ENCODE measurements at regions not wholly inside any gene's neighbourhood (a gene's known extent, or its start where the extent isn't known, plus 50 kb on each side); places are given as distances from the start of the nearest gene placed in this dataset.

GRCh38 chr5:123966781-123967180 is 454.8 kb downstream of the CSNK1G3 start:
- Histone ChIP-seq H3K36me3 (ENCODE audit: control insufficient read depth, insufficient read depth, low read length) (no peaks in the 10 kb centered on the region), H3K9me3 (ENCODE audit: control insufficient read depth, insufficient read depth, low read length) (no peaks in the 10 kb centered on the region), H3K4me1 (ENCODE audit: control insufficient read depth, insufficient read depth, low read length) (no peaks in the 10 kb centered on the region), H3K27me3 (ENCODE audit: control insufficient read depth, insufficient read depth, low read length) (no peaks in the 10 kb centered on the region), H3K4me3 (ENCODE audit: low read depth, low read length) (no peak overlapping the region), H3K9ac (ENCODE audit: low read depth, low read length) (no peak overlapping the region)

GRCh38 chr5:123965626-123966025 is 453.6 kb downstream of the CSNK1G3 start:
- H3K27me3 ChIP-seq (ENCODE audit: control insufficient read depth, insufficient read depth, low read length): no peaks in the 10 kb centered on the region
- no peak overlapping the region for H3K9ac ChIP-seq (ENCODE audit: low read depth, low read length)
- H3K36me3 ChIP-seq (ENCODE audit: control insufficient read depth, insufficient read depth, low read length): no peaks in the 10 kb centered on the region
- no peak overlapping the region for H3K4me3 ChIP-seq (ENCODE audit: low read depth, low read length)
- H3K4me1 ChIP-seq (ENCODE audit: control insufficient read depth, insufficient read depth, low read length): no peaks in the 10 kb centered on the region
- H3K9me3 ChIP-seq (ENCODE audit: control insufficient read depth, insufficient read depth, low read length): no peaks in the 10 kb centered on the region

DNA sequence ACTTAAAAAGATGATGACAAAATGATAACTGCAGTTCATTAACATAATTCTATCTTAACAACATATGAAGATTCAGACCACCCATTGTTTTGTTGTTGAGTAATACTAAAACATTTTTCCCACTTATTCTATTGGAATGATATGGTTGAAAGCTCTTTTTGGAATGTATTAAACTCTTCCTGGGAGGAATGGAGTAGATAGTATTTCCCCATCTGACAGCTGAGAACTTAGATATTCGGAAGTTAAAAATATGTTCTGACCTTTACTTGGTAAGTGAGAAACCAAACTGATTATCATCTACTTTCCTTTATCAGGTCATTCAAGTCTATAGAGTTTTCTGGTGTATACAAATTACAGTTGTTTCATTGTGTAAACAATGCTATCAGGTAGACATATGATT is 452.9 kb downstream of the CSNK1G3 start:
- H3K9ac ChIP-seq (ENCODE audit: low read depth, low read length): no peak overlapping the region
- no peaks in the 10 kb centered on the region for H3K27me3 ChIP-seq (ENCODE audit: control insufficient read depth, insufficient read depth, low read length)
- H3K4me3 ChIP-seq (ENCODE audit: low read depth, low read length): no peak overlapping the region
- no peaks in the 10 kb centered on the region for H3K4me1 ChIP-seq (ENCODE audit: control insufficient read depth, insufficient read depth, low read length)
- no peaks in the 10 kb centered on the region for H3K36me3 ChIP-seq (ENCODE audit: control insufficient read depth, insufficient read depth, low read length)
- H3K9me3 ChIP-seq (ENCODE audit: control insufficient read depth, insufficient read depth, low read length): no peaks in the 10 kb centered on the region

- Histone ChIP-seq H3K27me3 (ENCODE audit: control insufficient read depth, insufficient read depth, low read length) (no peaks in the 10 kb centered on the region), H3K36me3 (ENCODE audit: control insufficient read depth, insufficient read depth, low read length) (no peaks in the 10 kb centered on the region), H3K4me1 (ENCODE audit: control insufficient read depth, insufficient read depth, low read length) (no peaks in the 10 kb centered on the region), H3K4me3 (ENCODE audit: low read depth, low read length) (no peak overlapping the region), H3K9me3 (ENCODE audit: control insufficient read depth, insufficient read depth, low read length) (no peaks in the 10 kb centered on the region), H3K9ac (ENCODE audit: low read depth, low read length) (no peak overlapping the region)
Observed at GRCh38 chr5:123960526-123960925, 448.5 kb downstream of the CSNK1G3 start.

- Histone ChIP-seq H3K4me1 (ENCODE audit: control insufficient read depth, insufficient read depth, low read length) (no peaks in the 10 kb centered on the region), H3K4me3 (ENCODE audit: low read depth, low read length) (no peak overlapping the region), H3K9me3 (ENCODE audit: control insufficient read depth, insufficient read depth, low read length) (no peaks in the 10 kb centered on the region), H3K36me3 (ENCODE audit: control insufficient read depth, insufficient read depth, low read length) (no peaks in the 10 kb centered on the region), H3K9ac (ENCODE audit: low read depth, low read length) (no peak overlapping the region), H3K27me3 (ENCODE audit: control insufficient read depth, insufficient read depth, low read length) (no peaks in the 10 kb centered on the region)
Observed at GRCh38 chr5:123951582-123951977, 439.6 kb downstream of the CSNK1G3 start.

DNA sequence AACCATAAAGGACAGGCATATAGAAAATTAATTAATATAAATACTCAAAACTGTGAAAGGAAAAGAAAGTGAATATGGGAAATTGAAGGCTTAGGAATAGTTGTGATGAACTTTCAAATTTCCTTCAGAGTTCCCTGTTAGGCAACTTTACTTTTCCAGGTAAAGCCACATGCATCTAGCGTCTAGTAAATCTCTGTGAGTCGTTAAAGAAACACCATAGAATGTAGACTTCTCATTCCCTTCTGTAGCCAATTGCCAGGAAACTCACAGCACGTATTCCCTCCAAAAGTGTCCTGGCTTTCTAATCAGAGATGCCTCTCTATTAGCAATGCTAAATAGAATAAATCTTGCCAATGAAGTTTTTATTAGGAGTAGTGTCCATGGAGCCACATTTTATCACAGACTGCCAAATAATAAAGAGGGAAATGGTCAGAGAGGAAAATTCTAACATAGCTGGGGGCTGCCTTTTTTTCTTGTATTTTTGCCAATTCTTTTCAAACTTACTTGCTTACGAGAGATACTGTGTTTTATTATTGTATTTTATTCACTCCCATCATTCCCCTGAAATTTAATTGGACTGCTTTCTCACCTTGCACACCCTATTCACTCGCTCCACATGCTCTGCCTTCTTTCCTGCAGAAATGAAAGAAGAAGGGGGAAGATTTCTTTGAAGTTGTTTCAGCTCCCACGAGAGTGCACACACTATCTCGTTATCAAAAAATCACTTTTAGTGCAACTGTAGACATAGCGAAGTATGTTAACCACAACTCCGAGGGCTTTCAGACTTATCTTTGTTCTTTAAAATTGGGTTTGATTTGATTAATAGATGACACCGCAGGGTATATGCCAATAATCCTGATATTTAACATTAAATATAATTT is 439.0 kb downstream of the CSNK1G3 start:
- Histone ChIP-seq H3K27me3 (ENCODE audit: control insufficient read depth, insufficient read depth, low read length) (no peaks in the 10 kb centered on the region), H3K4me1 (ENCODE audit: control insufficient read depth, insufficient read depth, low read length) (no peaks in the 10 kb centered on the region), H3K4me3 (ENCODE audit: low read depth, low read length) (no peak overlapping the region), H3K9ac (ENCODE audit: low read depth, low read length) (no peak overlapping the region), H3K36me3 (ENCODE audit: control insufficient read depth, insufficient read depth, low read length) (no peaks in the 10 kb centered on the region), H3K9me3 (ENCODE audit: control insufficient read depth, insufficient read depth, low read length) (no peaks in the 10 kb centered on the region)

DNA sequence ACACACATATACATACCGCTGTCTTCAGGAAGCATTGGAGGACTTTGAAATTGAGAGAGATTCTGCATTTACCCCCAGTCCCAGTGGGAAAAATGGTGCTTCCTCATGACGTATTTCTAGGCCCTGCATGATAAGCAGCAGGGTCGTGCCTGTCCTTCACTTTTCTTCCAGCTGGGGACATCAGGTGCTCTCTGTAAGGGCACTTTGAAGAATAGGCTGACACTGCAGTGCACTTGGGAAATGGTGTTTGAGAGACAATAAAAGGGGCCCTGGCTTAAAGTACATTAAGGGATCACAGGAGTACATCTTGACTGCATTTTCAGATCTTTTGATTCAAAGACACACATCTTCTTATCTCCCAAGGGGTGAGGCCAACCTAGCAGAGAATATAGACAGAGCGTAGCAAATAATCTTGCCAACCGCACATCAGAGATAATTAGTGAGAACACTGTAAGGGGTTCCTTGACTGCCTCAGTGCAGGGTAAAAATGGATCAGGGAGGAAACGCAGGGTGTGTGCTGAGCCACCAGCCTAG is 437.9 kb downstream of the CSNK1G3 start:
- Histone ChIP-seq H3K9ac (ENCODE audit: low read depth, low read length) (no peak overlapping the region), H3K36me3 (ENCODE audit: control insufficient read depth, insufficient read depth, low read length) (no peaks in the 10 kb centered on the region), H3K4me1 (ENCODE audit: control insufficient read depth, insufficient read depth, low read length) (no peaks in the 10 kb centered on the region), H3K9me3 (ENCODE audit: control insufficient read depth, insufficient read depth, low read length) (no peaks in the 10 kb centered on the region), H3K27me3 (ENCODE audit: control insufficient read depth, insufficient read depth, low read length) (no peaks in the 10 kb centered on the region), H3K4me3 (ENCODE audit: low read depth, low read length) (no peak overlapping the region)

DNA sequence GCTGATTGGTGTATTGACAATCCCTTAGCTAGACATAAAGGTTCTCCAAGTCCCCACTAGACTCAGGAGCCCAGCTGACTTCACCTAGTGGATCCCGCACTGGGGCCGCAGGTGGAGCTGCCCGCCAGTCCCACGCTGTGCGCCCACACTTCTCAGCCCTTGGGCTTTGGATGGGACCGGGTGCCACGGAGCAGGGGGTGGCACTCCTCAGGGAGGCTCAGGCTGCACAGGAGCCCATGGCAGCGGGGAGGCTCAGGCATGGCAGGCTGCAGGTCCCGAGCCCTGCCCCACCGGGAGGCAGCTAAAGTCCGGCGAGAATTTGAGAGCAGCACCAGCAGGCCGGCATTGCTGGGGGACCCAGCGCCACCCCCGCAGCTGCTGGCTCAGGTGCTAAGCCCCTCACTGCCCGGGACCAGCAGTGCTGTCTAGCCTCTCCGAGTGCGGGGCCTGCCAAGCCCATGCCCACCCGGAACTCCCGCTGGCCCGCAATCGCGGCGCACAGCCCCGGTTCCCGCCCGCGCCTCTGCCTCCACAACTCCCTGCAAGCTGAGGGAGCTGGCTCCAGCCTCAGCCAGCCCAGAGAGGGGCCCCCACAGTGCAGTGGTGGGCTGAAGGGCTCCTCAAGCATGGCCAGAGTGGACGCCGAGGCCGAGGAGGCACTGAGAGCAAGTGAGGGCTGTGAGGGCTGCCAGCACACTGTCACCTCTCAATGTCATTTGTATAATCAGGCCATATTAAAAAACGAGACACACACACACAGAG is 437.2 kb downstream of the CSNK1G3 start:
- no peaks in the 10 kb centered on the region for H3K27me3 ChIP-seq (ENCODE audit: control insufficient read depth, insufficient read depth, low read length)
- no peaks in the 10 kb centered on the region for H3K9me3 ChIP-seq (ENCODE audit: control insufficient read depth, insufficient read depth, low read length)
- no peaks in the 10 kb centered on the region for H3K4me1 ChIP-seq (ENCODE audit: control insufficient read depth, insufficient read depth, low read length)
- no peak overlapping the region for H3K4me3 ChIP-seq (ENCODE audit: low read depth, low read length)
- no peaks in the 10 kb centered on the region for H3K36me3 ChIP-seq (ENCODE audit: control insufficient read depth, insufficient read depth, low read length)
- H3K9ac ChIP-seq (ENCODE audit: low read depth, low read length): no peak overlapping the region

DNA sequence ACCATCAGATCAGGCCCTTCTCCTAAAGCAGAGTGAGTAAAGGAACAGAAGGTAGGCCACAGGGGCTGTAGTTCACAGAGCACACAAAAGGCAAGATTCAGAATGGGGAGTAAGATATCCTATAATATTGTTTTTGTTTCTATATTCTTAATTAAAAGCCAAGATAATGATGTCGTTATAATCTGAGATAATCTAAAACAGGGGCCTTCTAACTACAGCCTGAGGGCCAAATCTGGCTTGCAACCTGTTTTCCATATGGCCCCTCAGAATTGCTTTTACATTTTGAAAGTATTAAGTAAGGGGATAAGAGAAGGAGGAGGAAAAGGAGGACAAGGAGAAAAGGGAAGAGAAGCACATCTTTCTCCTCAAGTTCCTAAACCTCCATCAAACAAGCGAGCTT is 435.8 kb downstream of the CSNK1G3 start:
- H3K27me3 ChIP-seq (ENCODE audit: control insufficient read depth, insufficient read depth, low read length): no peaks in the 10 kb centered on the region
- no peak overlapping the region for H3K4me3 ChIP-seq (ENCODE audit: low read depth, low read length)
- H3K9me3 ChIP-seq (ENCODE audit: control insufficient read depth, insufficient read depth, low read length): peaks cover under 1% of the 10 kb centered on the region
- no peaks in the 10 kb centered on the region for H3K36me3 ChIP-seq (ENCODE audit: control insufficient read depth, insufficient read depth, low read length)
- H3K9ac ChIP-seq (ENCODE audit: low read depth, low read length): no peak overlapping the region
- no peaks in the 10 kb centered on the region for H3K4me1 ChIP-seq (ENCODE audit: control insufficient read depth, insufficient read depth, low read length)

- Histone ChIP-seq H3K4me1 (ENCODE audit: control insufficient read depth, insufficient read depth, low read length) (no peaks in the 10 kb centered on the region), H3K9me3 (ENCODE audit: control insufficient read depth, insufficient read depth, low read length) (peaks cover 12% of the 10 kb centered on the region), H3K9ac (ENCODE audit: low read depth, low read length) (no peak overlapping the region), H3K36me3 (ENCODE audit: control insufficient read depth, insufficient read depth, low read length) (no peaks in the 10 kb centered on the region), H3K27me3 (ENCODE audit: control insufficient read depth, insufficient read depth, low read length) (no peaks in the 10 kb centered on the region), H3K4me3 (ENCODE audit: low read depth, low read length) (no peak overlapping the region)
Observed at GRCh38 chr5:123945548-123945947, 433.6 kb downstream of the CSNK1G3 start.

GRCh38 chr5:123943151-123943550 is 431.2 kb downstream of the CSNK1G3 start:
- H3K9me3 ChIP-seq (ENCODE audit: control insufficient read depth, insufficient read depth, low read length): peaks cover 21% of the 10 kb centered on the region
- H3K4me1 ChIP-seq (ENCODE audit: control insufficient read depth, insufficient read depth, low read length): no peaks in the 10 kb centered on the region
- H3K27me3 ChIP-seq (ENCODE audit: control insufficient read depth, insufficient read depth, low read length): no peaks in the 10 kb centered on the region
- no peaks in the 10 kb centered on the region for H3K36me3 ChIP-seq (ENCODE audit: control insufficient read depth, insufficient read depth, low read length)
- no peak overlapping the region for H3K4me3 ChIP-seq (ENCODE audit: low read depth, low read length)
- no peak overlapping the region for H3K9ac ChIP-seq (ENCODE audit: low read depth, low read length)

GRCh38 chr5:123940416-123940815 is 428.4 kb downstream of the CSNK1G3 start:
- H3K9me3 ChIP-seq (ENCODE audit: control insufficient read depth, insufficient read depth, low read length): peaks cover 43% of the 10 kb centered on the region
- no peaks in the 10 kb centered on the region for H3K4me1 ChIP-seq (ENCODE audit: control insufficient read depth, insufficient read depth, low read length)
- H3K36me3 ChIP-seq (ENCODE audit: control insufficient read depth, insufficient read depth, low read length): peaks cover 9% of the 10 kb centered on the region
- H3K4me3 ChIP-seq (ENCODE audit: low read depth, low read length): no peak overlapping the region
- H3K27me3 ChIP-seq (ENCODE audit: control insufficient read depth, insufficient read depth, low read length): no peaks in the 10 kb centered on the region
- no peak overlapping the region for H3K9ac ChIP-seq (ENCODE audit: low read depth, low read length)

All from iPS-15b (cell line).